ENCODE measurements at regions not wholly inside any gene's neighbourhood (a gene's known extent, or its start where the extent isn't known, plus 50 kb on each side); places are given as distances from the start of the nearest gene placed in this dataset.

GRCh38 chr5:172549696-172550095 is 91.4 kb upstream of the NEURL1B start:
- TF ChIP-seq POLR2A (IDR thresholded peaks at IDR 0.05), result no peak
- no peak for TF ChIP-seq CTCF (IDR thresholded peaks at IDR 0.05)
